ENCODE measurements at regions not wholly inside any gene's neighbourhood (a gene's known extent, or its start where the extent isn't known, plus 50 kb on each side); places are given as distances from the start of the nearest gene placed in this dataset.

DNA sequence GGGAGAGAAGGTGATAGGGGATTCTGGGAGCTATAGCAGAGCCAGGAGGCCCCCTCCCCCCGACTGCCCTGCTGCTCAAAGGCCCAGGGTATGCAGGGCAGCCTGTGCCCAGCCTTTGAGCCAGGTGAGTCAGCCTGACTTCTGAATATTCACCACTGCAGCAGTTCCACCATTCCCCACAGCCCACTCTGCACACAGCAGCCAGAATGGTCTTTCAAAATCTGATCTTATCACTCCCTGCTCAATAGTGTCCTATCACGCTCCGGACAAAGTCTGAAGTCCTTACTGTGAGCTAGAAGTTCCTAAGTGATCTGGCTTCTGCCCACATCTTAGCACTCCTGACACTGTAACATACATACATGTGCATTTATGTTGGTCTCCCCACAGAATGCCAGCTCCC lies 111.7 kb downstream of the BUD13 start:
- Histone ChIP-seq H3K9me3 (peaks cover 0 to 11% (median 3%) of the 10 kb centered on the region in 4 donors), H3K36me3 (no peaks in the 10 kb centered on the region), H3K4me1 (no peaks in the 10 kb centered on the region), H3K27me3 (peaks cover 0 to 4% (median 0%) of the 10 kb centered on the region in 3 donors), H3K4me3 (no peak overlapping the region), H3K27ac (no peak overlapping the region)
- no peak for DNase-seq
- intact Hi-C loops (cut with DNase I): no loop called here
- 63 to 73% methylated on average over 3 of the region's 3 CpGs for WGBS, 2 donors
- TF ChIP-seq POLR2A (IDR thresholded peaks at IDR 0.05): no peak
- no peak for TF ChIP-seq CTCF (IDR thresholded peaks at IDR 0.05)

- no peak overlapping the region for H3K4me3 ChIP-seq
- peaks cover 0 to 9% (median under 1%) of the 10 kb centered on the region in 4 donors for H3K9me3 ChIP-seq
- no peak for TF ChIP-seq POLR2A (IDR thresholded peaks at IDR 0.05)
- TF ChIP-seq POLR2AphosphoS5 (IDR thresholded peaks at IDR 0.05): no peak
- TF ChIP-seq CTCF (IDR thresholded peaks at IDR 0.05): no peak
- TF ChIP-seq EP300 (IDR thresholded peaks at IDR 0.05): no peak
- no peaks in the 10 kb centered on the region for H3K36me3 ChIP-seq
- 68 to 76% methylated on average over 7 of the region's 7 CpGs for WGBS, 2 donors
- intact Hi-C loops (cut with DNase I): no loop called here
- no peak overlapping the region for H3K27ac ChIP-seq
- H3K4me1 ChIP-seq: no peaks in the 10 kb centered on the region
- peaks cover 0 to 4% (median 0%) of the 10 kb centered on the region in 3 donors for H3K27me3 ChIP-seq
- no peak for DNase-seq
Measured at GRCh38 chr11:116660011-116660410, 112.8 kb downstream of the BUD13 start.

DNA sequence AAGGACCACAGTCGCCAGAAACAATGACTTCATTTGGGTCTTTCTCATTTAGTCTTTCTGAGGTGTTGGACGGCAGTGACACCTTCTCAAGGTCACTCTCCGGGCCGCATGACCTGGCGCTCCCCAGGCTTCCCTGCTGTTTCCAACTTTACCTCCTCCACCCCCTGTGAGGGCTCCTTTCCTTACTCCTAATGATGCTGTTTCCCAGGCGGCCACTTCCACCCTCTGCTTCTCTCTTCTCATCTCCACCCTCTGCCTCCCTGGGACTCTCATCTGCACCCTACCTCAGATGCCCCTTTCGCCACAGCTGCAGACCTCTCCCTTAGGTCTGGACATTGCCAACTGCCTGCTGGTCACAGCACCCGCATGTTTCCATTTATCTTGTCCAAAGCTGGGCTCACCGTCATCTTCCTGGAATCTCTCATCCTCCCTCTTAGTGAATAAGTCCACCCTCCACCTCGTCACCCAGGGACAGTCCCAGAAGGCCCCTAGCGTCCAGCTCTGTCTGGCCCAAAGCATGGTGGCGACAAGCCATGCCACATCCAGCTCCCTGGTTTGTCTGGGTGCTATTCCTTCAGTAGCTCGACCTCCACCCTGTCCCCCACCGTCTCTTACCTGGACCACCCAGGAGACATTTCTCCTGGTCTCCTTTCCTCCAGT lies 113.8 kb downstream of the BUD13 start:
- H3K4me1 ChIP-seq: no peaks in the 10 kb centered on the region
- WGBS, 2 donors: 83 to 87% methylated on average over 14 of the region's 14 CpGs
- no peak for DNase-seq
- H3K9me3 ChIP-seq: peaks cover 0 to 9% (median 1%) of the 10 kb centered on the region in 4 donors
- intact Hi-C loops (cut with DNase I): no loop called here
- H3K27ac ChIP-seq: no peak overlapping the region
- no peak overlapping the region for H3K4me3 ChIP-seq
- H3K27me3 ChIP-seq: peaks cover 0 to 4% (median 0%) of the 10 kb centered on the region in 3 donors
- TF ChIP-seq EP300 (IDR thresholded peaks at IDR 0.05) (no peak), POLR2AphosphoS5 (IDR thresholded peaks at IDR 0.05) (no peak), POLR2A (IDR thresholded peaks at IDR 0.05) (no peak), CTCF (IDR thresholded peaks at IDR 0.05) (no peak)
- H3K36me3 ChIP-seq: no peaks in the 10 kb centered on the region

DNA sequence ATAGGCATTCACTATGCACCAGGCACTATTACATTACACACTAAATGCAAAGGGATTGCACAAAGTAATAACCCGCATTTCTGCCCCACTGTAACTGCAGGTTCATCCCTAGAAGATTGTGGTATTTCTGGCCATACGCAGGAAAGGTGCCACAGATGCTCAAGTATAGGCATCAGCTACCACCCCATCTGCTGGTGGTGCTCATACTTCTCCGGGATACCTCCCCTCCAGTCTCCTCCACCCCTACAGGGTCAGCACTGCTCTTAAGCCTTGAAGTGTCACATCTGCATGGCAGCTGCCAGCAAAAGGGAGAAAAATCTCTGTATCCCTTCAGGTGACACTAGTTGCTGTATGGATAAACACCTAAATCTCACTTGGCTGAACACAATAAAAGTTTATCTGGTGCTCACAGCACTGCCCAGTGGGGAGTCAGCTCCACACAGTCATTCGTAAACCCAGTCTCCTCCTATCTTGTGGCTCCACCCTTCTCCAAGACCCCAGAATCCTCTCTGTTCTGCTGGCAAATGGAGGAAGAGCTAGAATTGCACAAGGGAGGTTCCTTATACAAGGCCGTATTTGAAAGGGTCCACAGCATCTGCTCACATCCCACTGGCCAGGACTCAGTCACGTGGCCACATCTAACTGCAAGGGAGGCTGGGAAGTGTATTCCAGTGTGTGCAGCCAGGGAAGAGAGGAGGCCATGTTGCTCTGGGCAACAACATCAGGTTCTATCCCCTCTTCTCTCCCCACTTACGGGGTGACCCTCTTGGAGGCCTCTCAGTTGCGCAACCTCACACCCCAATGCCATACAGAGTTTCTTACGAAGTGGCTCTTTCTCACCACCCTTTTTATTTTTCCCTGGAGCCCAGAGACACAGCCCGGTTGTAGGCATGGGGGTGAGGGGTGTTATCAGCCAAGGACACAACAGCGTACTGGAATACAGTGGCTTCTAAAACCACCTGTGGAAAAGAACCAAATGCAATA lies 114.7 kb downstream of the BUD13 start:
- Histone ChIP-seq H3K27ac (no peak overlapping the region), H3K4me3 (no peak overlapping the region), H3K9me3 (peaks cover 0 to 9% (median 1%) of the 10 kb centered on the region in 4 donors), H3K27me3 (peaks cover 0 to 4% (median 0%) of the 10 kb centered on the region in 3 donors), H3K4me1 (no peaks in the 10 kb centered on the region), H3K36me3 (no peaks in the 10 kb centered on the region)
- DNase-seq: no peak
- 77 to 87% methylated on average over 11 of the region's 11 CpGs for WGBS, 2 donors
- intact Hi-C loops (cut with DNase I): no loop called here
- no peak for TF ChIP-seq POLR2A (IDR thresholded peaks at IDR 0.05)
- no peak for TF ChIP-seq CTCF (IDR thresholded peaks at IDR 0.05)
- TF ChIP-seq POLR2AphosphoS5 (IDR thresholded peaks at IDR 0.05): no peak
- no peak for TF ChIP-seq EP300 (IDR thresholded peaks at IDR 0.05)
